PC-3 (cell line): ENCODE measurements at regions not wholly inside any gene's neighbourhood (a gene's known extent, or its start where the extent isn't known, plus 50 kb on each side); places are given as distances from the start of the nearest gene placed in this dataset.

ENCODE experiments used
- EZH2 ChIP-seq: fragments of 300-600 bp; sonication (generic); IDR thresholded peaks from one replicate; pipeline ENCODE4 v1.6.1; 2017; ENCODE audit warnings: antibody characterized with exemption, mild to moderate bottlenecking, low read length; ENCODE audit not compliant: unreplicated experiment
- EZH2phosphoT487 ChIP-seq: fragments of 300-600 bp; sonication (generic); IDR thresholded peaks from 2 replicates; pipeline ENCODE4 v1.6.1; 2018; ENCODE audit warnings: mild to moderate bottlenecking, antibody characterized with exemption, low read length, borderline replicate concordance
- TF ChIP-seq, protein P1 (sequence below): fragments of 300-600 bp; sonication (generic); conservative IDR thresholded peaks from 2 replicates; pipeline ENCODE4 v1.5.1; 2017; ENCODE audit warnings: antibody characterized with exemption, low read depth, mild to moderate bottlenecking, low read length

DNA sequence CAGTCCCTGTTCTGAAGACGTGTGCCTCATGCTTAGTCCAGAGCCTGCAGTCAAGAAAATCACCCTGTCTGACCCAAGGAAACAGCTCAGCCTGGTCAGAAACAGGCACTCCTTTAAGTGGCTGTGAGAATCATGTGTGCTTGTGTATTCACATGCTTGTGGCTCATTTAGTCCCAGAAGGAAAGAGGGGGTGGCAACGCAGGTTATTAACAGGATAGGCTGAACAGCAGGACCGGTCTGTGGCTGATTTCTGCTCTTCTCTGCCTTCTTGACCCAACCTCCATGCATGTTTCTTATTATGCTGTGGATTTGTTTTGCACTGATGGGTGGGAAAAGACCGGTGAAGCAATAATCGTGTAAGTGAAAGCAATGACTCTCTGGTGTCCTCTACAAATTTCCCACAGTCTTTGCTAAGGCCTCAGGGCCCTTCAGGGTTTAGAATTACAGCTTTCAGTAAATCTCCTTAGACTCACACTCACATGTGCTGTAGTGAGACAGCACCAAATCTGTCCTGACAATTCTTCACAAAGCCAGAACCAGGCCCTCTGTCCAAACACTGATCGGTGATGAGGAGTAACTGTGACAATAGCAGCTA, 288.1 kb downstream of the ETS1 start:
- TF ChIP-seq, protein P1, sequence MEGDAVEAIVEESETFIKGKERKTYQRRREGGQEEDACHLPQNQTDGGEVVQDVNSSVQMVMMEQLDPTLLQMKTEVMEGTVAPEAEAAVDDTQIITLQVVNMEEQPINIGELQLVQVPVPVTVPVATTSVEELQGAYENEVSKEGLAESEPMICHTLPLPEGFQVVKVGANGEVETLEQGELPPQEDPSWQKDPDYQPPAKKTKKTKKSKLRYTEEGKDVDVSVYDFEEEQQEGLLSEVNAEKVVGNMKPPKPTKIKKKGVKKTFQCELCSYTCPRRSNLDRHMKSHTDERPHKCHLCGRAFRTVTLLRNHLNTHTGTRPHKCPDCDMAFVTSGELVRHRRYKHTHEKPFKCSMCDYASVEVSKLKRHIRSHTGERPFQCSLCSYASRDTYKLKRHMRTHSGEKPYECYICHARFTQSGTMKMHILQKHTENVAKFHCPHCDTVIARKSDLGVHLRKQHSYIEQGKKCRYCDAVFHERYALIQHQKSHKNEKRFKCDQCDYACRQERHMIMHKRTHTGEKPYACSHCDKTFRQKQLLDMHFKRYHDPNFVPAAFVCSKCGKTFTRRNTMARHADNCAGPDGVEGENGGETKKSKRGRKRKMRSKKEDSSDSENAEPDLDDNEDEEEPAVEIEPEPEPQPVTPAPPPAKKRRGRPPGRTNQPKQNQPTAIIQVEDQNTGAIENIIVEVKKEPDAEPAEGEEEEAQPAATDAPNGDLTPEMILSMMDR, result no peak
- TF ChIP-seq EZH2, result no peak
- TF ChIP-seq EZH2phosphoT487, result no peak
